GM18861 (cell line): ENCODE measurements at regions not wholly inside any gene's neighbourhood (a gene's known extent, or its start where the extent isn't known, plus 50 kb on each side); places are given as distances from the start of the nearest gene placed in this dataset.

Source experiments
- ATAC-seq: cut with Tn5 transposase; IDR thresholded peaks from one replicate; pipeline ENCODE4 v1.9.1; 2021; ENCODE audit not compliant: unreplicated experiment

GRCh38 chr13:111394211-111394922 lies 73.9 kb downstream of the TEX29 start:
- ATAC-seq: no peak

GRCh38 chr13:111395511-111396393 lies 75.3 kb downstream of the TEX29 start:
- ATAC-seq: no peak

- no peak for ATAC-seq
Measured at GRCh38 chr13:111396457-111396856, 76.0 kb downstream of the TEX29 start.

- ATAC-seq: no peak
Measured at GRCh38 chr13:111397202-111397880, 76.9 kb downstream of the TEX29 start.

- no peak for ATAC-seq
Measured at GRCh38 chr13:111398196-111398595, 77.8 kb downstream of the TEX29 start.

GRCh38 chr13:111398715-111399299 lies 78.4 kb downstream of the TEX29 start:
- no peak for ATAC-seq

GRCh38 chr13:111399334-111399733 lies 78.9 kb downstream of the TEX29 start:
- no peak for ATAC-seq

- no peak for ATAC-seq
Measured at GRCh38 chr13:111399776-111400538, 79.5 kb downstream of the TEX29 start.

- no peak for ATAC-seq
Measured at GRCh38 chr13:111401151-111401550, 80.7 kb downstream of the TEX29 start.

- ATAC-seq: no peak
Measured at GRCh38 chr13:111401755-111402154, 81.3 kb downstream of the TEX29 start.

- ATAC-seq: no peak
Measured at GRCh38 chr13:111402441-111402840, 82.0 kb downstream of the TEX29 start.

GRCh38 chr13:111403266-111403665 lies 82.8 kb downstream of the TEX29 start:
- no peak for ATAC-seq

- ATAC-seq: no peak
Measured at GRCh38 chr13:111404746-111405145, 84.3 kb downstream of the TEX29 start.

- no peak for ATAC-seq
Measured at GRCh38 chr13:111406636-111407035, 86.2 kb downstream of the TEX29 start.

- no peak for ATAC-seq
Measured at GRCh38 chr13:111407381-111408131, 87.1 kb downstream of the TEX29 start.

GRCh38 chr13:111409413-111409812 lies 89.0 kb downstream of the TEX29 start:
- no peak for ATAC-seq

- no peak for ATAC-seq
Measured at GRCh38 chr13:111410232-111411021, 90.0 kb downstream of the TEX29 start.

- ATAC-seq: no peak
Measured at GRCh38 chr13:111411151-111411858, 90.9 kb downstream of the TEX29 start.
